HAP-1 (cell line): ENCODE measurements at regions not wholly inside any gene's neighbourhood (a gene's known extent, or its start where the extent isn't known, plus 50 kb on each side); places are given as distances from the start of the nearest gene placed in this dataset.

Experiments used
- DNase-seq, 2 experiments: peaks; one replicate each; pipeline ENCODE4 v3.0.0-alpha.2; 2016 to 2020; ENCODE audit warnings: low spot score in 2 of 2
- H3K27me3 ChIP-seq: fragments of 250-450 bp; sonication (Bioruptor Pico); 2 replicates; pipeline ENCODE4 v1.5.1; 2020; ENCODE audit warnings: low read depth, mild to moderate bottlenecking, moderate library complexity
- H3K36me3 ChIP-seq: fragments of 250-450 bp; sonication (Bioruptor Pico); replicated peaks from 2 replicates; pipeline ENCODE4 v1.5.1; 2020; ENCODE audit warnings: mild to moderate bottlenecking
- H3K4me1 ChIP-seq: fragments of 250-450 bp; sonication (Bioruptor Pico); 2 replicates; pipeline ENCODE4 v1.5.1; 2020; ENCODE audit warnings: mild to moderate bottlenecking
- H3K4me3 ChIP-seq: fragments of 250-450 bp; sonication (Bioruptor Pico); 2 replicates; pipeline ENCODE4 v1.5.1; 2020; ENCODE audit warnings: mild to moderate bottlenecking, moderate library complexity
- H3K9me3 ChIP-seq: fragments of 250-450 bp; sonication (Bioruptor Pico); 2 replicates; pipeline ENCODE4 v1.5.1; 2020; ENCODE audit warnings: mild to moderate bottlenecking, moderate library complexity
- in situ Hi-C: fragments of 300-500 bp; cut with MboI; formaldehyde crosslinking; loops from 3 replicates; pipeline ENCODE4 v1.14.3; 2020; ENCODE audit warnings: low sequenced_read_pairs, inconsistent platforms, mixed read lengths

DNA sequence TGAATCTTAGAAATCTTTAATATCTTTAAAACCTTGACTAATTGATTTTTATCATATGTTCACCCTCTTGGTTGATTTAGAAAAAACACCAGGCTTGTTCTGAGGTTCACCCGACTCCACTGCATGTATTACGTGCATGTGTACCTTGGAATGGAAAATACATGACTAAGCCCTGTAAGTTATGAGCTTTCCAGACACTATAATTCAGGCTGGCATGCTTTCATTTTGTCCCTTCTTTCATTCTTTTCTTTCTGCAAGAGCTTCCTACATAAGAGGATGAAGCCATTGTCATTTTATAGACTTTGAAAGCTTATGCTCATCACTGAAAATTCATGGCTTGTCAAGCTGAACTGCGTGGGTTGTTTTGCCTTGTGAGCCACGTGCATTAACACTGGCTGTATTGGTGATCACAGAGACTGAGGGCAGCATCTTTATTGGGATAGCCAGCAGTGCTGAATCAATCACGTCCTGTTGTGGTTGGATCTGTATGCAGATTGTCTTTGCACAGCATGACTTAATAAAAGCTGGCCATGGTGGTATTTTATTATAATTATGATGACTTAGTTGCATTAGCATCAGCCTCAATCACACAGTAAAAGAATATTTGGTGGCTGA, 141.9 kb downstream of the SLIT2 start:
- Histone ChIP-seq H3K27me3 (no peaks in the 10 kb centered on the region), H3K9me3 (no peaks in the 10 kb centered on the region), H3K36me3 (no peaks in the 10 kb centered on the region), H3K4me1 (peaks cover 40% of the 10 kb centered on the region), H3K4me3 (no peak overlapping the region)
- DNase-seq: peak; percentile 50 to 58
- in situ Hi-C loops: no loop called here

DNA sequence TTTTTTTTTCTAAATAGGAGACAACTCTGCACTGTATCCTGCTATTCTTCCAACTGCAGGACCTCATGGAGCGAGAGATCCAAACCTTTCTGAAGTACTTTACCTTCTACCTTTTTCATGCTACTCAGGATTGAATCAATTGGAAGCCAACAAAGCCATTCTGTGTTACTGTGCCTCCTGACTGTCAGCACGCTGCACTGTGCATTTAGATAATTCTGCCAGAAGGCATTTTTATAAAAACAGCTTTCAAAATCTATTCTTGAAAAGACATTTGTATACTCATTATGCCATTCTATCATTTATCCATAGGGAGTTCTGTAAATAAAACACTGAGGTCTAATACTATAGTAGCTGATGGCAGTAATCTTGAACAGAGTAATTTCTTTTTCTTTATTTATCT, 142.8 kb downstream of the SLIT2 start:
- H3K27me3 ChIP-seq: no peaks in the 10 kb centered on the region
- no peak overlapping the region for H3K4me3 ChIP-seq
- no peaks in the 10 kb centered on the region for H3K9me3 ChIP-seq
- H3K4me1 ChIP-seq: peaks cover 40% of the 10 kb centered on the region
- no peak for DNase-seq
- in situ Hi-C loops: no loop called here
- H3K36me3 ChIP-seq: no peaks in the 10 kb centered on the region

DNA sequence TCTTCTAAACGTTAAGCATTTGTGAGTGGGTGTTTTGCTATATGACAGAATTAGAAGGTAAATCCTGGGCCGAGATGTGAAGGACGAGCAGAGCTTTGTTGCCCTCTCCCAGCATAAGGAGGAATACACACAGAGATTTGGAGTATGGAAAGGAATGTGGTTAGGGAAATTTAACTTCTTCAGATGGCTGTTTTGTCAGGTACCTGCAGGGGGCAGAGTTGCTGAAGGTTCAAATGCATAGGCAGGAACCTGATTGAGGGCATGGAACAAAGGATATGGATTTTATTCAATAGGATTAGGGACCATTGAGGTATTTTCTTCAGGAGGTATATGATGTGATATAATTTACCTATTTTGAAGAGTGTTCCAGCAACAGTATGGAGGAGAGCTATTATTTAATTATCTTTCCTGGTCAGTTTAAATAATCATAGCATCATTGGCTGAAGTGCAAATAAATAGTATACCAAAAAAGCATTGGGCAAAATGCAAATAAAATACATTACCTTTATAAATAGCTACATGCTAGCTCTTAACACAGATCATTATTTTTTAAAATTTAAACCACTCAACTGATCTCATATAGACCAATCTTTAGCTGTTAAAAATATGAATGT, 143.6 kb downstream of the SLIT2 start:
- H3K27me3 ChIP-seq: no peaks in the 10 kb centered on the region
- no peaks in the 10 kb centered on the region for H3K36me3 ChIP-seq
- H3K9me3 ChIP-seq: no peaks in the 10 kb centered on the region
- no peak overlapping the region for H3K4me3 ChIP-seq
- DNase-seq: peak; percentile 78 to 84
- in situ Hi-C loops: no loop called here
- peaks cover 40% of the 10 kb centered on the region for H3K4me1 ChIP-seq

DNA sequence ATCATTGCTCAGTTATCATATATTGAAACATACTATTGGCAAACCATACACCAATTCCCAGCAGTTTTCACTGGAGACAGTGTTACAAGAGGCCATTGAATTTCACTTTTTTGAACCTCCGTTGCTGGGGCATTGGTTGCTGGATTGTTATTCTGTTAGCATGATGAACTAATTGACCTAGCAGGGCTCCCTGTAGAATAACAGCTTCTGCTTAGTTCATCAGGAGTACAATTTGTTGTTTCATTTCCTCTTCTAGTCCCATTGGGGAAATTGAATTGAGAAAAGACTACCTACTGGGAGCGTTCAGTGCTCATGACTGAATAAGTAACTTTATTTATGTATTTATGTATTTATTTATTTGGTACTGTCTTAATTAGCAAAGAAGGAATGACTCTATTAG, 151.6 kb downstream of the SLIT2 start:
- Histone ChIP-seq H3K9me3 (no peaks in the 10 kb centered on the region), H3K27me3 (no peaks in the 10 kb centered on the region), H3K36me3 (no peaks in the 10 kb centered on the region), H3K4me1 (no peaks in the 10 kb centered on the region), H3K4me3 (no peak overlapping the region)
- DNase-seq: no peak
- in situ Hi-C loops: no loop called here

DNA sequence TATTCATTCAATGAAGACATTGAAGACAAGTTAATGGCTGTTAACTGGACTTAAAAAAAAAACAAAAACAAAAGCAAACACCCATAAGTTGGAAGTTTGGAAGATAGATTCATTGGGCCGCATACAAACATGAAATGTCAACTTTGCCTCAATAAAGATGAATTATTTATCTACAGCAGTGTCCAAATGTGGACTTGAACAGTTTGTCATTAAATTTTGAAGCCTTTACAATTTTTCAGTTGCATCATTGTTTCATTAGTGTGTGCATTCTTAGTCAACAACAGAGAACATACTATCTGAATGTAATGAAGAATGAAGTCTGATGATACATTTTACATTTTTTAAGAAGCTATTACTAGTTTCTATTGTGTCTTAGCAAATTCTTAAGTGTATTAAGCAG, 152.1 kb downstream of the SLIT2 start:
- H3K9me3 ChIP-seq: no peaks in the 10 kb centered on the region
- DNase-seq: no peak
- in situ Hi-C loops: no loop called here
- H3K36me3 ChIP-seq: no peaks in the 10 kb centered on the region
- H3K4me1 ChIP-seq: no peaks in the 10 kb centered on the region
- no peaks in the 10 kb centered on the region for H3K27me3 ChIP-seq
- H3K4me3 ChIP-seq: no peak overlapping the region

DNA sequence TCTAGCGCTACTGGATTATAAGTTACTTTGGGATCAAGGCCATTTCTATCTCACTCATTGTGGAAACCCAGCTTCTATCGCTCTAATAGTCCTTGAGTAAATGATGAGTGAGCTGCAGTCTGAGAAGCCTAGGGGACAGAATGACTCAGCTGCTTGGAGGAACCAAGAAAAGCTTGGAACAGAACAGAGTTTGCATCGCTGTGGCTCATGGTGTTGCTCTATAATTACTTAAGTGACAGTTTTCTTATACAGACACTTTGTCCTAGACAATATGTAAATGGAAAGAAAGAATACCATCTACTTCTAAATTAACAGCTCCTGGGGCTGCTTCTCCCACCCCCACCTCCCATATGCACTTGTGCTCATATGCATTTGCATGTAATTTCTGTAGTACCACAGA, 156.9 kb downstream of the SLIT2 start:
- Histone ChIP-seq H3K4me3 (no peak overlapping the region), H3K4me1 (no peaks in the 10 kb centered on the region), H3K9me3 (no peaks in the 10 kb centered on the region), H3K36me3 (no peaks in the 10 kb centered on the region), H3K27me3 (no peaks in the 10 kb centered on the region)
- in situ Hi-C loops: no loop called here
- DNase-seq: no peak

DNA sequence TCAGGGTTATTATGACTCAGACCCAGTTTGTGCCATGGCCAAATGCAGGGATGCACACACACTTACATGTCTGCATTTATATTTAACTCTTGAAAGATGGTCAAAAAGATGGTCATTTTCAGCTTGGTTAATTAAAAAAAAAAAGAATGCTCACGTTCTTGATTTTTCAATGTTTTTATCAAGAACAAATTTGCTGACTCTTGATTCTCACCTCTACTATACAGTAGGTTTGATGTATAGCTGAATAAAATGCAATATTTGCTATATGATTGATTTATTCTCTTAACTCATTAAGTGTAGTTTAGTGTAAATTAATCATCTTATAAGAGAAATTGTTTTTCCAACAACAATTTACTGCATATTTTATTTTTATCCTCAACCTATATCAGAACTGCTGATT, 160.4 kb downstream of the SLIT2 start:
- Histone ChIP-seq H3K36me3 (no peaks in the 10 kb centered on the region), H3K4me3 (no peak overlapping the region), H3K4me1 (peaks cover 6% of the 10 kb centered on the region), H3K9me3 (no peaks in the 10 kb centered on the region), H3K27me3 (no peaks in the 10 kb centered on the region)
- in situ Hi-C loops: no loop called here
- no peak for DNase-seq

DNA sequence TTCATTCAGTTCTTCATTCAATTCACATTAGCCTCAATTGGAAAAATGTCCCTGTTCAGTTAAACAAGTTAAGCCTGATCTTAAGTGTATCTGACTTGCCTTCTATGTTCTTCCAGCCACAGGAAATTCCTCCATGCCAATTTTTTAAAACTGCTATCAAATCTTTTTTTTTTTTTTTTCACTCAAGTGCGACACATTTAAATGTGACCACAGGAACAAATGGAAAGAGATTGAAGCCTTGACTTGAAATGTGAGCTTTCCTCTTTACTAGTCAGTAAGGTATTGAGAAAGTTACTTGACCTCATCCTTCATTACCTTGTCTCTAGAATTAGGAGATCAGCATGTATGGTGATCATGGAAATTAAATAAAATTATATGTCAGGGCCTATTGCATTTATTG, 165.1 kb downstream of the SLIT2 start:
- DNase-seq: no peak
- in situ Hi-C loops: no loop called here

DNA sequence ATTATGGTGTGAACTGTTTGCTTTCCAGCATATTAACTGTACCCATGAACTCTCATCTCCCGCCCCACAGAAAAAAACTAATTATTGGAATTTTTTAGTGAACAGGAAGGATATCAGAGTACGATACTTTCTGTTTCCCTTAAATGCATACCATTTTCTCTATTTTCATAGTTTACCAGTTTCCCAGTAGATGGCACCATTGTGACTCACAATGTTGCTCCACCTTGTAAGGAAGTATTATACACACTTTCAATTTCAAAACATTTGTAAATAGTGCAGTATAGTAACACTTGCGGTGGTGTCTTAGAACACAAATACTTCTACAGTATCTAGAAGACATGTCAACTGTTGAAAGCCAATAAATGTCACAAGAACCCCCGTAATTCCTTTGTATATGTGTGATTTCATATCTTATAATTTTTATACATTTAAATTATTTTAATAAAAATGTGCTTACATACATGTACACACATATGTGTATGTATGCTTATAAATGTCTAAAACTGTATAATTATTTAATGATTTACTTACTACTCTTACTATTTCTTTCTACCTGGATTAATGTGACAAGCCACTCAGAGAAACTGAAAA, 167.3 kb downstream of the SLIT2 start:
- Histone ChIP-seq H3K36me3 (no peaks in the 10 kb centered on the region), H3K4me3 (no peak overlapping the region), H3K4me1 (peaks cover 8% of the 10 kb centered on the region), H3K27me3 (no peaks in the 10 kb centered on the region), H3K9me3 (no peaks in the 10 kb centered on the region)
- DNase-seq: peak in 1 of 2 experiments; percentile 77
- in situ Hi-C loops: no loop called here

More for the DNA sequence above, 165.1 kb downstream of the SLIT2 start:
- Histone ChIP-seq H3K4me1 (peaks cover 8% of the 10 kb centered on the region), H3K4me3 (no peak overlapping the region), H3K36me3 (no peaks in the 10 kb centered on the region), H3K9me3 (no peaks in the 10 kb centered on the region), H3K27me3 (no peaks in the 10 kb centered on the region)

DNA sequence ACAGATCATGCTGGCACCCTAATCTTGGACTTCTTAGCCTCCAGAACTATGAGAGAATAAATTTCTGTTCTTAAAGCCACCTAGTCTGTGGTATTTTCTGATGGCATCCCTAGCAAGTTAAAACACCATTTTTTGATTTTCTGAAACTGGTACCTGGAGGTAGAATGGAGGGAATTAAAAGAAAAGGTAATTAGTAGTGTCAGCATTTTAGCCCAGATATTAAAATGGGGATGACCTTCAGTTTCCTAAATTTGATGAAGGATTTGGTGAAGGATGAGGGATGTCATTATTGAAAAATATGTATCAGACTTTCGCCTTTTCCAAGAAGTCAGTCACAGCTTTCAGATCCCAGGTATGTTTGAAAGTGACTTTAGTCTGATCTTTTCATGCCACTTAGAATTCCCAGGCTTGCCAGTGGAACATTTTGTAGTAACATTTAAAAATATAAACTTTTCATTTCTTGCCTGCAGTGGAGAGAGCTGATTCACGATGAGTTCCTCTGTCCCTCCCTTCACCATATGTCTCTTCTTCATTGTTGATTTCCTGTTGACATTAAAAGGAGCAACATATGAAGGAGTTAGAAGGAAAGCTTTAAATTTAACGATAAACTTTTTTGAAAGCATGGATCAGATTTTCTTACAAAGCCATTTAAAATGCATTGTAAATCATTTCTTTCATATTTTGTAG, 169.4 kb downstream of the SLIT2 start:
- no peaks in the 10 kb centered on the region for H3K36me3 ChIP-seq
- no peaks in the 10 kb centered on the region for H3K27me3 ChIP-seq
- no peak overlapping the region for H3K4me3 ChIP-seq
- in situ Hi-C loops: loop anchor here (10.0 kb wide), 3 partner anchors 116 to 264 kb away; no protein-coding TSS in a partner anchor
- no peaks in the 10 kb centered on the region for H3K9me3 ChIP-seq
- H3K4me1 ChIP-seq: peaks cover 8% of the 10 kb centered on the region
- DNase-seq: no peak

DNA sequence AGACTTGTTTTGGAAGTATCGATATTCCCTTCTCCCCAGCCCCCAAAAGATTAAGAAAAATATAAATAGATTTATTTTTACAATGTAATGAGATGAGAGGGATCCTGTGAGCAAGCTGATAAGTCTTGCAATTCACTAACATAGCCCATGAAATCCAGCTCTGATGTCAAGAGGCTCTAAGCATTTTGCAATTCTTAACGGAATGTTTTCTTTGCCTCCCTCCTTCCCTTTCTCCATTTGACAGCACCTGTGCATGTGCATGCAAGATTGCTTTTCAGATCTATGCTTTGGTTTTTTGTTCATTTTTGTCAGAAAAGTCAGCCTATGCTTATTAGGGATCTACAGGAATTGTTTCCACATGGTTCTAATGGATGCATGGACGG, 169.9 kb downstream of the SLIT2 start:
- DNase-seq: no peak
- in situ Hi-C loops: loop anchor here (10.0 kb wide), 3 partner anchors 117 to 263 kb away; no protein-coding TSS in a partner anchor
- peaks cover 6% of the 10 kb centered on the region for H3K4me1 ChIP-seq

DNA sequence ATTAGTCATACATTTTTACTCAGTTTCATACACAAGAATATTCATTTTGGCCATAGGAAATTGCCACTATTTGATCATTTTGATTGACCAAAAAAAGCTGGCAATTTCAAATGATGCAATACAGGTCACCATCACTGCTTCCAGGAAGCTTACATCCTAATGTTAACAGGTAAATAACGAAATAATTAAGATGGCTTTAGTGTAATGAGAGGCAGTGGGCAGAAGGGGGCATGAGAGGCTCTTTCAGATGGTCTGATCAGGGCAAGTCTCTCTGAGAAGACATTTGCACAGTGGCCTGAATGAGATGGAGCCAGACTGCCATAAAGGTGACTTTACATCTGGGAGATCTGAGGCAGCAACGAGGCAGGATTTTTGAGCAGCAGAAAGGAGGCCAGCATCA, 170.7 kb downstream of the SLIT2 start:
- DNase-seq: peak; percentile 75 to 78
- peaks cover 2% of the 10 kb centered on the region; the same call in 1 of the 2 replicates for H3K4me1 ChIP-seq
- H3K36me3 ChIP-seq: no peaks in the 10 kb centered on the region
- in situ Hi-C loops: loop anchor here (10.0 kb wide), 3 partner anchors 118 to 262 kb away; no protein-coding TSS in a partner anchor
- H3K9me3 ChIP-seq: no peaks in the 10 kb centered on the region
- no peaks in the 10 kb centered on the region for H3K27me3 ChIP-seq
- no peak overlapping the region for H3K4me3 ChIP-seq

More for the DNA sequence above, 169.9 kb downstream of the SLIT2 start:
- Histone ChIP-seq H3K9me3 (no peaks in the 10 kb centered on the region), H3K4me3 (no peak overlapping the region), H3K36me3 (no peaks in the 10 kb centered on the region), H3K27me3 (no peaks in the 10 kb centered on the region)

DNA sequence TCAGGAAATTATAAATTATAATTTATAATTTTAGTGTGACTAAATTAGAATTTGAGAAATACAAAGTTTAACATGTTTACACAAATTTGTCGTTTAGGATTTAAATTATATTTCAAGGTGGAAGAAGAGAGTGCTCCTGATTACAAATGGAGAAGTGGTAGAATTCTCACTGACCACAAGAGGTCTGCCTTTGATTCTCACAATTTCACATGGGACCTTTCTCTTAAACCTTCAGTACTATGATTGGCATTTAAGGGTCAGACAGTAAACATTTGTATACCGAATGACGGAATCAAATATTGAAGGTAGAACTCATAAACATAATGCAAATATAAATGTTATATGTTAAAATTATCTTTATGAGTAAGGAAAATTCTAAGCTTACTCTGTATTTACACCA, 171.7 kb downstream of the SLIT2 start:
- H3K4me1 ChIP-seq: peaks cover 2% of the 10 kb centered on the region; the same call in 1 of the 2 replicates
- H3K36me3 ChIP-seq: no peaks in the 10 kb centered on the region
- no peak overlapping the region for H3K4me3 ChIP-seq
- no peaks in the 10 kb centered on the region for H3K9me3 ChIP-seq
- in situ Hi-C loops: loop anchor here (10.0 kb wide), 3 partner anchors 119 to 261 kb away; no protein-coding TSS in a partner anchor
- DNase-seq: no peak
- H3K27me3 ChIP-seq: no peaks in the 10 kb centered on the region

DNA sequence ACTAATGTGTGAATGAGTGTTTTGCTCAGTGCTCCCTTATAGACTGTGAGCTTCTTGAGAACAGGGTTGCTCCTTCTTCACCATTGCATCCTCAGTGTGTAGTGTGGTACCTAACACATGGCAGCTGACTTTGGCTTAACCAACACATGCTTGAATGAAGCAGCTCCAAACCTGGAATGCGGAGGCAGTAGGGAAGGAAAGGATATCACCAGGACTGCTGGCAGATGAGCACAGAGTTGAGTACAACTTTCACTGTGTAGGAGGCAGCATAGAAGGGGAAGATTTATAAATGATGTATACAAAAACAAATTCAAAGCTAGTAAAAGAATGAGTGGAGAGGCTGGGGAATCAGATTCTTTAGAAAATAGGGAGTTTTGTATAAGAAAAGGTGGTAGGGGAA, 174.3 kb downstream of the SLIT2 start:
- in situ Hi-C loops: loop anchor here (10.0 kb wide), 3 partner anchors 119 to 259 kb away; no protein-coding TSS in a partner anchor

More for the DNA sequence above, 174.3 kb downstream of the SLIT2 start:
- H3K36me3 ChIP-seq: no peaks in the 10 kb centered on the region
- no peaks in the 10 kb centered on the region for H3K27me3 ChIP-seq
- DNase-seq: no peak
- H3K4me3 ChIP-seq: no peak overlapping the region
- H3K9me3 ChIP-seq: no peaks in the 10 kb centered on the region
- H3K4me1 ChIP-seq: peaks cover under 1% of the 10 kb centered on the region; the same call in 1 of the 2 replicates
